Liver (tissue), 8 donors: ENCODE measurements at regions not wholly inside any gene's neighbourhood (a gene's known extent, or its start where the extent isn't known, plus 50 kb on each side); places are given as distances from the start of the nearest gene placed in this dataset.

ENCODE experiments used
- DNase-seq: peaks from one replicate; pipeline ENCODE4 v3.0.0-alpha.2; 2017; ENCODE audit warnings: low spot score
- H3K27ac ChIP-seq, 2 donors: one replicate each; pipeline ENCODE4 v1.7.0; 2013; ENCODE audit warnings: inconsistent platforms in 2 of 2, low read length in 2 of 2, control low read depth in 1 of 2, low read depth in 1 of 2, mild to moderate bottlenecking in 1 of 2
- H3K27me3 ChIP-seq, 4 donors: one replicate each; pipeline versions ENCODE4 v1.6.1 to v1.7.0; 2013; ENCODE audit warnings: low read length in 3 of 4, inconsistent platforms in 1 of 4, mild to moderate bottlenecking in 1 of 4, moderate library complexity in 1 of 4; ENCODE audit not compliant: control insufficient read depth in 4 of 4, insufficient read depth in 4 of 4
- H3K36me3 ChIP-seq, 4 donors: one replicate each; pipeline versions ENCODE4 v1.6.1 to v1.7.0; 2013; ENCODE audit warnings: low read length in 3 of 4, mild to moderate bottlenecking in 3 of 4, low read depth in 1 of 4, moderate library complexity in 1 of 4; ENCODE audit not compliant: control insufficient read depth in 4 of 4, insufficient read depth in 3 of 4
- H3K4me1 ChIP-seq, 4 donors: one replicate each; pipeline versions ENCODE4 v1.6.1 to v1.7.0; 2013; ENCODE audit warnings: low read length in 3 of 4, mild to moderate bottlenecking in 3 of 4, moderate library complexity in 1 of 4; ENCODE audit not compliant: control insufficient read depth in 4 of 4, insufficient read depth in 4 of 4
- H3K4me3 ChIP-seq, 3 donors: one replicate each; pipeline versions ENCODE4 v1.6.1 to v1.7.0; 2013; ENCODE audit warnings: low read length in 3 of 3, control low read depth in 1 of 3, low read depth in 1 of 3, mild to moderate bottlenecking in 1 of 3
- H3K9ac ChIP-seq, 2 donors: one replicate each; pipeline ENCODE4 v1.7.0; 2013; ENCODE audit warnings: low read length in 2 of 2, mild to moderate bottlenecking in 2 of 2, moderate library complexity in 2 of 2, control low read depth in 1 of 2, low read depth in 1 of 2
- H3K9me3 ChIP-seq, 4 donors: one replicate each; pipeline versions ENCODE4 v1.6.1 to v1.7.0; 2013; ENCODE audit warnings: low read length in 3 of 4; ENCODE audit not compliant: control insufficient read depth in 4 of 4
- CTCF ChIP-seq: fragments of 150-350 bp; IDR thresholded peaks from 2 replicates; pipeline ENCODE4 v1.5.1; 2017; ENCODE audit warnings: improper control_type of control experiment, low read depth, low read length; ENCODE audit not compliant: missing input control
- EGR1 ChIP-seq, 2 donors: IDR thresholded peaks; 2 replicates each; pipeline ENCODE4 v1.6.1; 2016 to 2018; ENCODE audit warnings: antibody characterized with exemption in 2 of 2, low read depth in 2 of 2
- FOXA1 ChIP-seq: IDR thresholded peaks from 2 replicates; pipeline ENCODE4 v1.6.1; 2016; ENCODE audit warnings: antibody characterized with exemption
- FOXA2 ChIP-seq: IDR thresholded peaks from 2 replicates; pipeline ENCODE4 v1.6.1; 2016; ENCODE audit warnings: antibody characterized with exemption
- GABPA ChIP-seq, 2 donors: IDR thresholded peaks in 1 of 2; conservative IDR thresholded peaks in 1 of 2; 2 replicates each; pipeline ENCODE4 v1.6.1; 2016; ENCODE audit warnings: antibody characterized with exemption in 2 of 2, mild to moderate bottlenecking in 1 of 2, moderate library complexity in 1 of 2
- HNF4G ChIP-seq: IDR thresholded peaks from 2 replicates; pipeline ENCODE4 v1.6.1; 2016; ENCODE audit warnings: antibody characterized with exemption
- JUND ChIP-seq, 2 donors: IDR thresholded peaks; 2 replicates each; pipeline ENCODE4 v1.6.1; 2016; ENCODE audit warnings: antibody characterized with exemption in 2 of 2
- MAX ChIP-seq: IDR thresholded peaks from 2 replicates; pipeline ENCODE4 v1.6.1; 2016; ENCODE audit warnings: antibody characterized with exemption
- NR2F2 ChIP-seq: IDR thresholded peaks from 2 replicates; pipeline ENCODE4 v1.6.1; 2016; ENCODE audit warnings: antibody characterized with exemption
- RAD21 ChIP-seq, 2 donors: IDR thresholded peaks; 2 replicates each; pipeline ENCODE4 v1.6.1; 2016; ENCODE audit warnings: antibody characterized with exemption in 2 of 2, mild to moderate bottlenecking in 2 of 2
- RXRA ChIP-seq, 2 donors: IDR thresholded peaks; 2 replicates each; pipeline ENCODE4 v1.6.1; 2017 to 2018; ENCODE audit warnings: antibody characterized with exemption in 2 of 2, mild to moderate bottlenecking in 1 of 2
- SP1 ChIP-seq: IDR thresholded peaks from 2 replicates; pipeline ENCODE4 v1.6.1; 2018; ENCODE audit warnings: antibody characterized with exemption, mild to moderate bottlenecking
- TAF1 ChIP-seq: conservative IDR thresholded peaks from 2 replicates; pipeline ENCODE4 v1.6.1; 2016; ENCODE audit warnings: antibody characterized with exemption, mild to moderate bottlenecking
- YY1 ChIP-seq: IDR thresholded peaks from 2 replicates; pipeline ENCODE4 v1.6.1; 2016; ENCODE audit warnings: antibody characterized with exemption, mild to moderate bottlenecking
- ZBTB33 ChIP-seq: IDR thresholded peaks from 2 replicates; pipeline ENCODE4 v1.6.1; 2016; ENCODE audit warnings: antibody characterized with exemption
- WGBS: extraction: QIAGEN DNeasy Blood & Tissue Kit; methylation state at CpG from one replicate; pipeline ENCODE4 v1.1.7; 2013; 5-methylcytosine and 5-hydroxymethylcytosine counted together
- TF ChIP-seq, protein P1 (sequence below): IDR thresholded peaks from 2 replicates; pipeline ENCODE4 v1.6.1; 2016; ENCODE audit warnings: antibody characterized with exemption
- donor health status: healthy.
- donor health status: healthy.
- donor health status: healthy.
- donor health status: healthy.
- donor health status: healthy.

- Histone ChIP-seq H3K4me1 (no peaks in the 10 kb centered on the region), H3K27ac (no peak overlapping the region), H3K27me3 (no peaks in the 10 kb centered on the region), H3K9me3 (no peaks in the 10 kb centered on the region), H3K36me3 (no peaks in the 10 kb centered on the region), H3K4me3 (no peak overlapping the region), H3K9ac (no peak overlapping the region)
- DNase-seq = no peak
- TF ChIP-seq GABPA (IDR thresholded peaks at IDR 0.05 in 1 of 2, conservative IDR thresholded peaks at IDR 0.05 in 1 of 2) (no peak), SP1 (no peak), ZBTB33 (no peak), RAD21 (IDR thresholded peaks at IDR 0.05) (no peak), NR2F2 (no peak), YY1 (no peak), CTCF (no peak), HNF4G (no peak), MAX (no peak), FOXA1 (no peak), TAF1 (no peak), RXRA (IDR thresholded peaks at IDR 0.05) (no peak), JUND (IDR thresholded peaks at IDR 0.05) (no peak)
- TF ChIP-seq, protein P1, sequence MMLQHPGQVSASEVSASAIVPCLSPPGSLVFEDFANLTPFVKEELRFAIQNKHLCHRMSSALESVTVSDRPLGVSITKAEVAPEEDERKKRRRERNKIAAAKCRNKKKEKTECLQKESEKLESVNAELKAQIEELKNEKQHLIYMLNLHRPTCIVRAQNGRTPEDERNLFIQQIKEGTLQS = no peak
- 69% methylated on average over 2 of the region's 2 CpGs for WGBS
These were observed 612.9 kb downstream of the ZNF385D start for GRCh38 chr3:21138085-21138484.

- Histone ChIP-seq H3K27me3 (no peaks in the 10 kb centered on the region), H3K36me3 (no peaks in the 10 kb centered on the region), H3K9me3 (peaks cover 0 to 4% (median 0%) of the 10 kb centered on the region in 4 donors), H3K27ac (no peak overlapping the region), H3K4me3 (no peak overlapping the region), H3K9ac (no peak overlapping the region), H3K4me1 (no peaks in the 10 kb centered on the region)
- no peak for DNase-seq
- TF ChIP-seq NR2F2 = no peak
These were observed 618.1 kb downstream of the ZNF385D start for GRCh38 chr3:21132896-21133295.

DNA sequence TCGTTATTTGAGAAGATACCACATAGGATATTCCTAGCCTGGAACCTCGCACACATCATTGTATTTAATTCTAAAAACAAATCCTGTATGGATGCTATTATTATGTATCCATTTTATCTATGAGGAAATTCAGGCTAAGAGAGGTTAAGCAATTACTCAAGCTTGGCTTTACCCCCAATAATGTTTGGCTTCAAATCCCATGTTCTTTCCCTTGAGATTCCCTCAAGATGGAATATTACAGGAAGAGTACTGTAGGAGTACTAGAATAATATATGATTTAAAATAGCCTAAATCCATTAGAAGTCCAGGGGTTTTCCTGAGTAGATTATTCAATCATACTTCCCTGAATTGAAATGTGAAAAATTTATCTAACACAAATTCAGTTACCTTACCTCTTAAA lies 630.2 kb downstream of the ZNF385D start:
- Histone ChIP-seq H3K27me3 (no peaks in the 10 kb centered on the region), H3K36me3 (no peaks in the 10 kb centered on the region), H3K4me3 (no peak overlapping the region), H3K27ac (no peak overlapping the region), H3K9me3 (peaks cover 0 to 3% (median 0%) of the 10 kb centered on the region in 4 donors), H3K4me1 (no peaks in the 10 kb centered on the region), H3K9ac (no peak overlapping the region)
- no peak for DNase-seq
- no peak for TF ChIP-seq RAD21 (IDR thresholded peaks at IDR 0.05)
- no peak for TF ChIP-seq FOXA1
- TF ChIP-seq, protein P1 = no peak
- TF ChIP-seq RXRA (IDR thresholded peaks at IDR 0.05) = no peak
- TF ChIP-seq TAF1 = no peak
- no peak for TF ChIP-seq SP1
- TF ChIP-seq YY1 = no peak
- TF ChIP-seq FOXA2 = no peak
- no peak for TF ChIP-seq ZBTB33
- TF ChIP-seq MAX = no peak
- TF ChIP-seq JUND (IDR thresholded peaks at IDR 0.05) = no peak
- no peak for TF ChIP-seq GABPA (IDR thresholded peaks at IDR 0.05 in 1 of 2, conservative IDR thresholded peaks at IDR 0.05 in 1 of 2)
- TF ChIP-seq CTCF = no peak
- no peak for TF ChIP-seq EGR1 (IDR thresholded peaks at IDR 0.05; ENCODE audit: low read depth in 2 of 2)
- 65% methylated on average over 2 of the region's 2 CpGs for WGBS
